ENCODE measurements at regions not wholly inside any gene's neighbourhood (a gene's known extent, or its start where the extent isn't known, plus 50 kb on each side); places are given as distances from the start of the nearest gene placed in this dataset.

GRCh38 chr20:39464238-39464637, 502.1 kb downstream of the DHX35 start:
- POLR2A ChIA-PET, result no interaction called here
- Histone ChIP-seq H3K27ac (ENCODE audit: low read depth, low read length) (no peak overlapping the region), H3K9me3 (ENCODE audit: control insufficient read depth, insufficient read depth, low read length) (no peaks in the 10 kb centered on the region), H3K4me3 (ENCODE audit: low read depth, low read length) (no peak overlapping the region), H3K27me3 (ENCODE audit: control insufficient read depth, insufficient read depth, low read length) (no peaks in the 10 kb centered on the region)
- CTCF ChIA-PET, result no interaction called here
- TF ChIP-seq, protein P1, sequence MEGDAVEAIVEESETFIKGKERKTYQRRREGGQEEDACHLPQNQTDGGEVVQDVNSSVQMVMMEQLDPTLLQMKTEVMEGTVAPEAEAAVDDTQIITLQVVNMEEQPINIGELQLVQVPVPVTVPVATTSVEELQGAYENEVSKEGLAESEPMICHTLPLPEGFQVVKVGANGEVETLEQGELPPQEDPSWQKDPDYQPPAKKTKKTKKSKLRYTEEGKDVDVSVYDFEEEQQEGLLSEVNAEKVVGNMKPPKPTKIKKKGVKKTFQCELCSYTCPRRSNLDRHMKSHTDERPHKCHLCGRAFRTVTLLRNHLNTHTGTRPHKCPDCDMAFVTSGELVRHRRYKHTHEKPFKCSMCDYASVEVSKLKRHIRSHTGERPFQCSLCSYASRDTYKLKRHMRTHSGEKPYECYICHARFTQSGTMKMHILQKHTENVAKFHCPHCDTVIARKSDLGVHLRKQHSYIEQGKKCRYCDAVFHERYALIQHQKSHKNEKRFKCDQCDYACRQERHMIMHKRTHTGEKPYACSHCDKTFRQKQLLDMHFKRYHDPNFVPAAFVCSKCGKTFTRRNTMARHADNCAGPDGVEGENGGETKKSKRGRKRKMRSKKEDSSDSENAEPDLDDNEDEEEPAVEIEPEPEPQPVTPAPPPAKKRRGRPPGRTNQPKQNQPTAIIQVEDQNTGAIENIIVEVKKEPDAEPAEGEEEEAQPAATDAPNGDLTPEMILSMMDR (IDR thresholded peaks at IDR 0.05; ENCODE audit: low read depth, low read length), result no peak
- DNase-seq (ENCODE audit: low read depth, low spot score), result no peak

GRCh38 chr20:39462416-39462945, 500.3 kb downstream of the DHX35 start:
- no peak for DNase-seq (ENCODE audit: low read depth, low spot score)
- H3K27me3 ChIP-seq (ENCODE audit: control insufficient read depth, insufficient read depth, low read length), result no peaks in the 10 kb centered on the region
- no peaks in the 10 kb centered on the region for H3K9me3 ChIP-seq (ENCODE audit: control insufficient read depth, insufficient read depth, low read length)
- TF ChIP-seq, protein P1 (IDR thresholded peaks at IDR 0.05; ENCODE audit: low read depth, low read length), result no peak
- ChIA-PET POLR2A (no interaction called here), CTCF (no interaction called here)
- H3K27ac ChIP-seq (ENCODE audit: low read depth, low read length), result no peak overlapping the region
- H3K4me3 ChIP-seq (ENCODE audit: low read depth, low read length), result no peak overlapping the region

- ChIA-PET POLR2A (no interaction called here), CTCF (no interaction called here)
- DNase-seq (ENCODE audit: low read depth, low spot score), result no peak
- Histone ChIP-seq H3K27me3 (ENCODE audit: control insufficient read depth, insufficient read depth, low read length) (no peaks in the 10 kb centered on the region), H3K9me3 (ENCODE audit: control insufficient read depth, insufficient read depth, low read length) (no peaks in the 10 kb centered on the region; the same call in 1 of the 2 replicates), H3K4me3 (ENCODE audit: low read depth, low read length) (no peak overlapping the region), H3K27ac (ENCODE audit: low read depth, low read length) (no peak overlapping the region)
- TF ChIP-seq, protein P1 (IDR thresholded peaks at IDR 0.05; ENCODE audit: low read depth, low read length), result no peak
Observed at GRCh38 chr20:39458452-39458851, 496.3 kb downstream of the DHX35 start.

DNA sequence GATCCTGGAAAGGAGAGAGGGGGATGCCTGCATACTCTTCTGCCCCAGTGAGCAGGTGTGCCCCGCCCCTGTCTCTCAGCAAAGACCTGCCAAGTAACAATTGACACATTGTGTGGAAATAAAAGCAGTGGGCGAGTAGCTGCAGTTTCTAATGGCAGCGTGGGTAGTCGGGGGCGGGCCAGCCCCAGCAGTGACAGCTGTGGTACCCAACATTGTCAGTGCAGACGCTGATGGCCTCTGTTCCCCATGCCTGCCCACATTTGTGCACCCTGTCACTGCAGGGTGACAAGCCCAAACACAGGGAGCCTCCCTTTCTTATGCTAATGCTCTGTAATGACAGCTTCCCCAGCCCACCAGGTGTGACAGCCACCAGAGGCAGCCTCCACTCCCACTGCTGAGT, 491.7 kb downstream of the DHX35 start:
- H3K9me3 ChIP-seq (ENCODE audit: control insufficient read depth, insufficient read depth, low read length), result no peaks in the 10 kb centered on the region; the same call in 1 of the 2 replicates
- TF ChIP-seq, protein P1 (IDR thresholded peaks at IDR 0.05; ENCODE audit: low read depth, low read length), result no peak
- ChIA-PET POLR2A (no interaction called here), CTCF (no interaction called here)
- no peak overlapping the region for H3K4me3 ChIP-seq (ENCODE audit: low read depth, low read length)
- no peak for DNase-seq (ENCODE audit: low read depth, low spot score)
- H3K27ac ChIP-seq (ENCODE audit: low read depth, low read length), result no peak overlapping the region
- no peaks in the 10 kb centered on the region for H3K27me3 ChIP-seq (ENCODE audit: control insufficient read depth, insufficient read depth, low read length)

GRCh38 chr20:39452583-39453340, 490.6 kb downstream of the DHX35 start:
- no peak for DNase-seq (ENCODE audit: low read depth, low spot score)
- H3K4me3 ChIP-seq (ENCODE audit: low read depth, low read length), result no peak overlapping the region
- no peaks in the 10 kb centered on the region for H3K27me3 ChIP-seq (ENCODE audit: control insufficient read depth, insufficient read depth, low read length)
- ChIA-PET POLR2A (no interaction called here), CTCF (no interaction called here)
- TF ChIP-seq, protein P1 (IDR thresholded peaks at IDR 0.05; ENCODE audit: low read depth, low read length), result no peak
- no peak overlapping the region for H3K27ac ChIP-seq (ENCODE audit: low read depth, low read length)
- no peaks in the 10 kb centered on the region; the same call in 1 of the 2 replicates for H3K9me3 ChIP-seq (ENCODE audit: control insufficient read depth, insufficient read depth, low read length)

All from AG04450 (cell line).